NB4 (cell line): ENCODE measurements at regions not wholly inside any gene's neighbourhood (a gene's known extent, or its start where the extent isn't known, plus 50 kb on each side); places are given as distances from the start of the nearest gene placed in this dataset.

Experiments used
- DNase-seq: peaks from one replicate; pipeline ENCODE4 v3.0.0; 2010; ENCODE audit warnings: low read depth
- H3K4me3 ChIP-seq: one replicate; pipeline ENCODE4 v1.5.1; 2011; ENCODE audit warnings: mild to moderate bottlenecking, low read depth, low read length, moderate library complexity
- CTCF ChIP-seq: IDR thresholded peaks from one replicate; pipeline ENCODE4 v1.5.1; 2012; ENCODE audit warnings: low read depth, low read length
- MYC ChIP-seq: IDR thresholded peaks from 2 replicates; pipeline ENCODE4 v1.6.1; 2011; ENCODE audit warnings: low read depth, low read length
- POLR2A ChIP-seq: IDR thresholded peaks from 2 replicates; pipeline ENCODE4 v1.6.1; 2011; ENCODE audit warnings: mild to moderate bottlenecking; ENCODE audit not compliant: insufficient read length; ENCODE audit errors: extremely low read depth
- TF ChIP-seq, protein P1 (sequence below): IDR thresholded peaks from 2 replicates; pipeline ENCODE4 v1.6.1; 2011; ENCODE audit warnings: low read depth, low read length

GRCh38 chr6:103456652-103457051 lies 1403.1 kb downstream of the HACE1 start:
- no peak for DNase-seq
- no peak overlapping the region for H3K4me3 ChIP-seq
- TF ChIP-seq, protein P1, sequence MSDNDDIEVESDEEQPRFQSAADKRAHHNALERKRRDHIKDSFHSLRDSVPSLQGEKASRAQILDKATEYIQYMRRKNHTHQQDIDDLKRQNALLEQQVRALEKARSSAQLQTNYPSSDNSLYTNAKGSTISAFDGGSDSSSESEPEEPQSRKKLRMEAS = no peak
- TF ChIP-seq CTCF (no peak), POLR2A (no peak), MYC (no peak)

DNA sequence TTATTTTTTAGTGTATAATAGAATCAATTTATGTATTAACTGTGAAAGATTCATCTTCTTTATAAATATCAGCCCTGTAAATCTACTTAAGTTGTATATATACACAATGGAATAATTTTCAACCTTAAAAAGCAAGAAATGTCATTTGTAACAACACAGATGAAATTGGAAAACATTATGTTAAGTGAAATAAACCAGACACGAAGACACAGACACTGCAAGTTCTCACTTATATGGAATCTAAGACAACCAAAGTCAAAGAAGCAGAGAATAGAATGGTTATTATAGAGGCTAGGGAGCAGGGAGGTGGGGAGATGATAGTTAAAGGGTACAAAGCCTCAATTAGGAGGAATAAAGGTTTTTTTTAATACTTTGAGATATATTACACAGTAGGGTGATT lies 1404.4 kb downstream of the HACE1 start:
- no peak for DNase-seq
- H3K4me3 ChIP-seq = no peak overlapping the region
- TF ChIP-seq CTCF (no peak), MYC (no peak), POLR2A (no peak)
- TF ChIP-seq, protein P1 = no peak

DNA sequence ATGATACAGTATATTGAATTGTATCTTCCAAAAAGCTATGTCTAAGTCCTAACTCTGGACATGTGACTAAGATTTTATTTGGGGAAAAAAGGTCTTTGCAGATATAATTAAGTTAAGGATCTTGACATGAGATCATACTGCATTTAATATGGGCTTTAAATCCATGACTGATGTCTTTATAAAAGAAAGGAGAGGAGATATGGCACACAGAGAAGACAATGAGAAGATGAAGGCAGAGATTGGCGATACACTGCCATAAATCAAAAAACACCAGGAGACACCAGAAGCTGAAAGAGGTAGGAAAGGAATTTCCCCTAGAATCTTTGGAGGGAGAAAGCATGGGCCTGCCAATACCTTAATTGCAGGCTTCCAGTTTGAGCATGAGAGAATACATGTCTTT lies 1450.2 kb downstream of the HACE1 start:
- H3K4me3 ChIP-seq = no peak overlapping the region
- TF ChIP-seq, protein P1 = no peak
- TF ChIP-seq CTCF (no peak), MYC (no peak), POLR2A (no peak)

DNA sequence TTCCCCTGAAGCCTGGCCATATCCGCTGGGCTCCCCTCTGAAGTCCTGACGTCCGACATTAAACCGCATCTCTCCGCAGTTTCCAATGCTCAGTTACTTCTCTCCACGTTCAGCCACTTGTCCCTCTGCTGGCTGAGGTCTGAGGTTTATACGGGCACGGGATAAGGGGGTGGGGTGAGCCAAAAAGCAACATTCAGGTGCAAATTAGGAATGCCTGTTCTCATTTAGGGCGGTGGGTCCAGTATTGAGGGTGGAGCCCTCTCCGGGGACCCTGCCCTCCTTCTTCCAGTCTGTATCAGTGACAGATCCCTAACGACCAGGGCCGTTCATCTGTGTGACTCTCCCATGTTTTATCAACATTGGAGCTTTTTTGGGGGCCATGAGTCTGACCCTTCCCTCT lies 1454.4 kb downstream of the HACE1 start:
- DNase-seq = no peak
- no peak overlapping the region for H3K4me3 ChIP-seq
- TF ChIP-seq, protein P1 = no peak
- TF ChIP-seq CTCF = no peak
- no peak for TF ChIP-seq POLR2A
- TF ChIP-seq MYC = no peak

More for the DNA sequence above, 1450.2 kb downstream of the HACE1 start:
- DNase-seq = no peak

DNA sequence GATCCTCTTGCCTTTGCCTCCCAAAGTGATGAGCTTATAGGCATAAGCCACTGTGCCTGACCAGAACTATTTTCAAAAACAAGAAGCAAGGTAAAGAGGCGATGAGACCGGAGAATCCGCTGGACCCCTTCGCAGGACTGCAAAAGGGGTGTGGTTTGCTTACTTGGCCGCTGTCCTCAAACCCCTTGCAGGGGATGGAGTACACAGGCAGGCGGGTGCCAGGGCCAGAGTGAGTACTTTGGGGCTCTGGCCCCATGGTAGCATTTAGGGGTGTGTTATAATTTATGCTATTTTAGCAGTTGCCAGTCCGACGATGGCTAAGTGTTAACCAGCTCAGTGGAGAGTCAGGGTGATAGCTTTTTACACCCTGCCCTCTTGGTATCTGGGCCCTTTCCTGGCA lies 1454.9 kb downstream of the HACE1 start:
- no peak for DNase-seq
- H3K4me3 ChIP-seq = no peak overlapping the region
- TF ChIP-seq MYC (no peak), CTCF (no peak), POLR2A (no peak)

DNA sequence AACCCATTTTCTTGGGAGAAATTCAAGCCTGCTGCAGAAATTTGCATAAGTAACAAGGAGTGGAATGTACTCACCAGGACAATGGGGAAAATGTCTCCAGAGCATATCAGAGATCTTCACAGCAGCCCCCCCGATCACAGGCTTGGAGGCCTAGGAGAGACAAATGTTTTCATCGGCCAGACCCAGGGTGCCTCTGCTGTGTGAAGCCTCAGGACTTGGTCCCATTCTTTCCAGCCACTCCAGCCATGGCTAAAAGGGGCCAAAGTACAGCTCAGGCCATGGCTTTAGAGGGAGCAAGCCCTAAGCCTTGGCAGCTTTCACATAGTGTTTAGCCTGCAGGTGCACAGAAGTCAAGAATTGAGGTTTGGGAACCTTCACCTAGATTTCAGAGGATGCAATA lies 1463.0 kb downstream of the HACE1 start:
- no peak for TF ChIP-seq MYC
- no peak for TF ChIP-seq CTCF
- TF ChIP-seq, protein P1 = no peak
- no peak for TF ChIP-seq POLR2A
- DNase-seq = no peak
- H3K4me3 ChIP-seq = no peak overlapping the region
